Liver (tissue), 8 donors: ENCODE measurements at regions not wholly inside any gene's neighbourhood (a gene's known extent, or its start where the extent isn't known, plus 50 kb on each side); places are given as distances from the start of the nearest gene placed in this dataset.

Source experiments
- DNase-seq: peaks from one replicate; pipeline ENCODE4 v3.0.0-alpha.2; 2017; ENCODE audit warnings: low spot score
- H3K27ac ChIP-seq, 2 donors: one replicate each; pipeline ENCODE4 v1.7.0; 2013; ENCODE audit warnings: inconsistent platforms in 2 of 2, low read length in 2 of 2, control low read depth in 1 of 2, low read depth in 1 of 2, mild to moderate bottlenecking in 1 of 2
- H3K27me3 ChIP-seq, 4 donors: one replicate each; pipeline versions ENCODE4 v1.6.1 to v1.7.0; 2013; ENCODE audit warnings: low read length in 3 of 4, inconsistent platforms in 1 of 4, mild to moderate bottlenecking in 1 of 4, moderate library complexity in 1 of 4; ENCODE audit not compliant: control insufficient read depth in 4 of 4, insufficient read depth in 4 of 4
- H3K36me3 ChIP-seq, 4 donors: one replicate each; pipeline versions ENCODE4 v1.6.1 to v1.7.0; 2013; ENCODE audit warnings: low read length in 3 of 4, mild to moderate bottlenecking in 3 of 4, low read depth in 1 of 4, moderate library complexity in 1 of 4; ENCODE audit not compliant: control insufficient read depth in 4 of 4, insufficient read depth in 3 of 4
- H3K4me1 ChIP-seq, 4 donors: one replicate each; pipeline versions ENCODE4 v1.6.1 to v1.7.0; 2013; ENCODE audit warnings: low read length in 3 of 4, mild to moderate bottlenecking in 3 of 4, moderate library complexity in 1 of 4; ENCODE audit not compliant: control insufficient read depth in 4 of 4, insufficient read depth in 4 of 4
- H3K4me3 ChIP-seq, 3 donors: one replicate each; pipeline versions ENCODE4 v1.6.1 to v1.7.0; 2013; ENCODE audit warnings: low read length in 3 of 3, control low read depth in 1 of 3, low read depth in 1 of 3, mild to moderate bottlenecking in 1 of 3
- H3K9ac ChIP-seq, 2 donors: one replicate each; pipeline ENCODE4 v1.7.0; 2013; ENCODE audit warnings: low read length in 2 of 2, mild to moderate bottlenecking in 2 of 2, moderate library complexity in 2 of 2, control low read depth in 1 of 2, low read depth in 1 of 2
- H3K9me3 ChIP-seq, 4 donors: one replicate each; pipeline versions ENCODE4 v1.6.1 to v1.7.0; 2013; ENCODE audit warnings: low read length in 3 of 4; ENCODE audit not compliant: control insufficient read depth in 4 of 4
- ATF3 ChIP-seq: IDR thresholded peaks from 2 replicates; pipeline ENCODE4 v1.6.1; 2016; ENCODE audit warnings: antibody characterized with exemption
- CTCF ChIP-seq: fragments of 150-350 bp; IDR thresholded peaks from 2 replicates; pipeline ENCODE4 v1.5.1; 2017; ENCODE audit warnings: improper control_type of control experiment, low read depth, low read length; ENCODE audit not compliant: missing input control
- EGR1 ChIP-seq, 2 donors: IDR thresholded peaks; 2 replicates each; pipeline ENCODE4 v1.6.1; 2016 to 2018; ENCODE audit warnings: antibody characterized with exemption in 2 of 2, low read depth in 2 of 2
- FOXA1 ChIP-seq: IDR thresholded peaks from 2 replicates; pipeline ENCODE4 v1.6.1; 2016; ENCODE audit warnings: antibody characterized with exemption
- FOXA2 ChIP-seq: IDR thresholded peaks from 2 replicates; pipeline ENCODE4 v1.6.1; 2016; ENCODE audit warnings: antibody characterized with exemption
- GABPA ChIP-seq, 2 donors: IDR thresholded peaks in 1 of 2; conservative IDR thresholded peaks in 1 of 2; 2 replicates each; pipeline ENCODE4 v1.6.1; 2016; ENCODE audit warnings: antibody characterized with exemption in 2 of 2, mild to moderate bottlenecking in 1 of 2, moderate library complexity in 1 of 2
- HNF4A ChIP-seq, 2 donors: conservative IDR thresholded peaks; 2 replicates each; pipeline ENCODE4 v1.6.1; 2016; ENCODE audit warnings: antibody characterized with exemption in 2 of 2, mild to moderate bottlenecking in 2 of 2
- HNF4G ChIP-seq: IDR thresholded peaks from 2 replicates; pipeline ENCODE4 v1.6.1; 2016; ENCODE audit warnings: antibody characterized with exemption
- JUND ChIP-seq, 2 donors: IDR thresholded peaks; 2 replicates each; pipeline ENCODE4 v1.6.1; 2016; ENCODE audit warnings: antibody characterized with exemption in 2 of 2
- MAX ChIP-seq: IDR thresholded peaks from 2 replicates; pipeline ENCODE4 v1.6.1; 2016; ENCODE audit warnings: antibody characterized with exemption
- NR2F2 ChIP-seq: IDR thresholded peaks from 2 replicates; pipeline ENCODE4 v1.6.1; 2016; ENCODE audit warnings: antibody characterized with exemption
- RAD21 ChIP-seq, 2 donors: IDR thresholded peaks; 2 replicates each; pipeline ENCODE4 v1.6.1; 2016; ENCODE audit warnings: antibody characterized with exemption in 2 of 2, mild to moderate bottlenecking in 2 of 2
- REST ChIP-seq: IDR thresholded peaks from 2 replicates; pipeline ENCODE4 v1.6.1; 2016; ENCODE audit warnings: antibody characterized with exemption, mild to moderate bottlenecking
- RXRA ChIP-seq, 2 donors: IDR thresholded peaks; 2 replicates each; pipeline ENCODE4 v1.6.1; 2017 to 2018; ENCODE audit warnings: antibody characterized with exemption in 2 of 2, mild to moderate bottlenecking in 1 of 2
- SP1 ChIP-seq: IDR thresholded peaks from 2 replicates; pipeline ENCODE4 v1.6.1; 2018; ENCODE audit warnings: antibody characterized with exemption, mild to moderate bottlenecking
- TAF1 ChIP-seq: conservative IDR thresholded peaks from 2 replicates; pipeline ENCODE4 v1.6.1; 2016; ENCODE audit warnings: antibody characterized with exemption, mild to moderate bottlenecking
- YY1 ChIP-seq: IDR thresholded peaks from 2 replicates; pipeline ENCODE4 v1.6.1; 2016; ENCODE audit warnings: antibody characterized with exemption, mild to moderate bottlenecking
- ZBTB33 ChIP-seq: IDR thresholded peaks from 2 replicates; pipeline ENCODE4 v1.6.1; 2016; ENCODE audit warnings: antibody characterized with exemption
- WGBS: extraction: QIAGEN DNeasy Blood & Tissue Kit; methylation state at CpG from one replicate; pipeline ENCODE4 v1.1.7; 2013; 5-methylcytosine and 5-hydroxymethylcytosine counted together
- donor health status: healthy.
- donor health status: healthy.
- donor health status: healthy.
- donor health status: healthy.
- donor health status: healthy.

- Histone ChIP-seq H3K9me3 (peaks cover 0 to 3% (median 0%) of the 10 kb centered on the region in 4 donors), H3K4me1 (no peaks in the 10 kb centered on the region), H3K36me3 (no peaks in the 10 kb centered on the region), H3K4me3 (no peak overlapping the region), H3K27me3 (no peaks in the 10 kb centered on the region), H3K9ac (no peak overlapping the region), H3K27ac (no peak overlapping the region)
- no peak for DNase-seq
- 91% methylated on average over 4 of the region's 4 CpGs for WGBS
- TF ChIP-seq FOXA2 = no peak
- TF ChIP-seq YY1 = no peak
Observed at GRCh38 chr5:44681906-44682305, 126.8 kb upstream of the MRPS30 start.

GRCh38 chr5:44679214-44679613, 129.5 kb upstream of the MRPS30 start:
- Histone ChIP-seq H3K36me3 (no peaks in the 10 kb centered on the region), H3K27me3 (no peaks in the 10 kb centered on the region), H3K4me3 (no peak overlapping the region), H3K9ac (no peak overlapping the region), H3K9me3 (peaks cover 0 to 3% (median 0%) of the 10 kb centered on the region in 4 donors), H3K4me1 (no peaks in the 10 kb centered on the region), H3K27ac (no peak overlapping the region)
- TF ChIP-seq HNF4G = no peak
- no peak for TF ChIP-seq JUND (IDR thresholded peaks at IDR 0.05)
- TF ChIP-seq FOXA2 = no peak
- TF ChIP-seq MAX = no peak
- TF ChIP-seq TAF1 = no peak
- no peak for TF ChIP-seq YY1
- TF ChIP-seq NR2F2 = no peak
- no peak for TF ChIP-seq ATF3
- TF ChIP-seq ZBTB33 = no peak
- no peak for DNase-seq

- DNase-seq = no peak
- Histone ChIP-seq H3K9me3 (peaks cover 0 to 3% (median 0%) of the 10 kb centered on the region in 4 donors), H3K4me1 (no peaks in the 10 kb centered on the region), H3K4me3 (no peak overlapping the region), H3K36me3 (no peaks in the 10 kb centered on the region), H3K9ac (no peak overlapping the region), H3K27ac (no peak overlapping the region), H3K27me3 (no peaks in the 10 kb centered on the region)
- no peak for TF ChIP-seq GABPA (IDR thresholded peaks at IDR 0.05 in 1 of 2, conservative IDR thresholded peaks at IDR 0.05 in 1 of 2)
- no peak for TF ChIP-seq FOXA2
- no peak for TF ChIP-seq CTCF
- TF ChIP-seq TAF1 = no peak
- no peak for TF ChIP-seq ZBTB33
- TF ChIP-seq JUND (IDR thresholded peaks at IDR 0.05) = no peak
- TF ChIP-seq HNF4G = no peak
- TF ChIP-seq ATF3 = no peak
- no peak for TF ChIP-seq HNF4A (conservative IDR thresholded peaks at IDR 0.05)
- TF ChIP-seq SP1 = no peak
- no peak for TF ChIP-seq RXRA (IDR thresholded peaks at IDR 0.05)
- no peak for TF ChIP-seq MAX
- TF ChIP-seq RAD21 (IDR thresholded peaks at IDR 0.05) = no peak
- no peak for TF ChIP-seq YY1
- no peak for TF ChIP-seq FOXA1
- no peak for TF ChIP-seq NR2F2
- TF ChIP-seq EGR1 (IDR thresholded peaks at IDR 0.05; ENCODE audit: low read depth in 2 of 2) = no peak
- no peak for TF ChIP-seq REST
- WGBS = 71% methylated on average over 5 of the region's 5 CpGs
Observed at GRCh38 chr5:44675296-44675695, 133.5 kb upstream of the MRPS30 start.
